ENCODE measurements at regions not wholly inside any gene's neighbourhood (a gene's known extent, or its start where the extent isn't known, plus 50 kb on each side); places are given as distances from the start of the nearest gene placed in this dataset.

- no peak for ATAC-seq
- Histone ChIP-seq H3K4me1 (no peaks in the 10 kb centered on the region), H3K27me3 (ENCODE audit: insufficient read depth in 3 of 3, low read length in 2 of 3) (no peaks in the 10 kb centered on the region), H3K36me3 (ENCODE audit: insufficient read depth in 1 of 2, low read depth in 1 of 2) (no peaks in the 10 kb centered on the region), H3K9me3 (no peaks in the 10 kb centered on the region), H3K4me3 (no peak overlapping the region), H3K27ac (no peak overlapping the region)
- no peak for DNase-seq
- 90 to 95% (median 91%) methylated on average over 3 of the region's 3 CpGs for WGBS, 3 donors
- intact Hi-C loops (cut with DNase I) = loop anchor here in 1 of 2 donors (10.0 kb wide), 1 partner anchor 60 kb away; no protein-coding TSS in a partner anchor
- TF ChIP-seq CTCF (IDR thresholded peaks at IDR 0.05) = no peak
Measured at GRCh38 chr20:24744747-24745146, 204.3 kb upstream of the CST7 start.

GRCh38 chr20:24745206-24745605 lies 203.9 kb upstream of the CST7 start:
- DNase-seq = no peak
- no peak overlapping the region for H3K4me3 ChIP-seq
- H3K36me3 ChIP-seq (ENCODE audit: insufficient read depth in 1 of 2, low read depth in 1 of 2) = no peaks in the 10 kb centered on the region
- intact Hi-C loops (cut with DNase I) = loop anchor here in 1 of 2 donors (10.0 kb wide), 1 partner anchor 60 kb away; no protein-coding TSS in a partner anchor
- 82 to 89% (median 86%) methylated on average over 6 of the region's 6 CpGs for WGBS, 3 donors
- no peak for ATAC-seq
- no peaks in the 10 kb centered on the region for H3K9me3 ChIP-seq
- no peaks in the 10 kb centered on the region for H3K4me1 ChIP-seq
- no peak for TF ChIP-seq CTCF (IDR thresholded peaks at IDR 0.05)
- H3K27me3 ChIP-seq (ENCODE audit: insufficient read depth in 3 of 3, low read length in 2 of 3) = no peaks in the 10 kb centered on the region
- H3K27ac ChIP-seq = no peak overlapping the region

- Histone ChIP-seq H3K27me3 (ENCODE audit: insufficient read depth in 3 of 3, low read length in 2 of 3) (no peaks in the 10 kb centered on the region), H3K4me1 (no peaks in the 10 kb centered on the region), H3K4me3 (no peak overlapping the region), H3K36me3 (ENCODE audit: insufficient read depth in 1 of 2, low read depth in 1 of 2) (no peaks in the 10 kb centered on the region), H3K27ac (no peak overlapping the region), H3K9me3 (no peaks in the 10 kb centered on the region)
- intact Hi-C loops (cut with DNase I) = loop anchor here in 1 of 2 donors (10.0 kb wide), 1 partner anchor 61 kb away; no protein-coding TSS in a partner anchor
- no peak for TF ChIP-seq CTCF (IDR thresholded peaks at IDR 0.05)
- ATAC-seq (no peak), DNase-seq (no peak)
- 73 to 84% (median 74%) methylated on average over 14 of the region's 14 CpGs for WGBS, 3 donors
Measured at GRCh38 chr20:24745617-24746350, 203.3 kb upstream of the CST7 start.

GRCh38 chr20:24746351-24746685 lies 202.8 kb upstream of the CST7 start:
- Histone ChIP-seq H3K27ac (no peak overlapping the region), H3K4me1 (no peaks in the 10 kb centered on the region), H3K9me3 (no peaks in the 10 kb centered on the region), H3K36me3 (ENCODE audit: insufficient read depth in 1 of 2, low read depth in 1 of 2) (no peaks in the 10 kb centered on the region), H3K27me3 (ENCODE audit: insufficient read depth in 3 of 3, low read length in 2 of 3) (no peaks in the 10 kb centered on the region), H3K4me3 (no peak overlapping the region)
- intact Hi-C loops (cut with DNase I) = loop anchor here in 1 of 2 donors (10.0 kb wide), 1 partner anchor 62 kb away; no protein-coding TSS in a partner anchor
- TF ChIP-seq CTCF (IDR thresholded peaks at IDR 0.05) = no peak
- no peak for ATAC-seq
- WGBS, 3 donors = 69 to 78% (median 72%) methylated on average over 12 of the region's 12 CpGs
- DNase-seq = no peak
